ENCODE measurements at regions not wholly inside any gene's neighbourhood (a gene's known extent, or its start where the extent isn't known, plus 50 kb on each side); places are given as distances from the start of the nearest gene placed in this dataset.

DNA sequence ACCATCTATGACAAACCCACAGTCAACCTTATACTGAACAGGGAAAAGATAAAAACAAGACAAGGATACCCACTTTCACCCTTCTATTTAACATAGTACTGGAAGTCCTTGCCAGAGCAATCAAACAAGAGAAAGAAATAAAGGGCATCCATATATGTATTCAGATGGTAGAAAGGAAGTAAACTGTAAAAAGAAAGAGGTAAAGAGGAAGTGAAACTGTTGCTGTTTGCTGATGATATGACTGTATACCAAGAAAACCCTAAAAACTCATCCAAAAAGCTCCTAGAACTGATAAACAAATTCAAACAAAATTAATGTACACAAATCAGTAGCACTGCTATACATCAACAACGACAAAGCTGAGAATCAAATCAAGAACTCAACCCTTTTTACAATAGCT lies 538.7 kb upstream of the PABPC4L start:
- TF ChIP-seq POLR2A (IDR thresholded peaks at IDR 0.05; ENCODE audit: low read depth) (no peak), EP300 (IDR thresholded peaks at IDR 0.05) (no peak)
- TF ChIP-seq, protein P1, sequence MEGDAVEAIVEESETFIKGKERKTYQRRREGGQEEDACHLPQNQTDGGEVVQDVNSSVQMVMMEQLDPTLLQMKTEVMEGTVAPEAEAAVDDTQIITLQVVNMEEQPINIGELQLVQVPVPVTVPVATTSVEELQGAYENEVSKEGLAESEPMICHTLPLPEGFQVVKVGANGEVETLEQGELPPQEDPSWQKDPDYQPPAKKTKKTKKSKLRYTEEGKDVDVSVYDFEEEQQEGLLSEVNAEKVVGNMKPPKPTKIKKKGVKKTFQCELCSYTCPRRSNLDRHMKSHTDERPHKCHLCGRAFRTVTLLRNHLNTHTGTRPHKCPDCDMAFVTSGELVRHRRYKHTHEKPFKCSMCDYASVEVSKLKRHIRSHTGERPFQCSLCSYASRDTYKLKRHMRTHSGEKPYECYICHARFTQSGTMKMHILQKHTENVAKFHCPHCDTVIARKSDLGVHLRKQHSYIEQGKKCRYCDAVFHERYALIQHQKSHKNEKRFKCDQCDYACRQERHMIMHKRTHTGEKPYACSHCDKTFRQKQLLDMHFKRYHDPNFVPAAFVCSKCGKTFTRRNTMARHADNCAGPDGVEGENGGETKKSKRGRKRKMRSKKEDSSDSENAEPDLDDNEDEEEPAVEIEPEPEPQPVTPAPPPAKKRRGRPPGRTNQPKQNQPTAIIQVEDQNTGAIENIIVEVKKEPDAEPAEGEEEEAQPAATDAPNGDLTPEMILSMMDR (IDR thresholded peaks at IDR 0.05): no peak
